IMR-90 (cell line): ENCODE measurements at regions not wholly inside any gene's neighbourhood (a gene's known extent, or its start where the extent isn't known, plus 50 kb on each side); places are given as distances from the start of the nearest gene placed in this dataset.

Experiments used
- ATAC-seq: fragments of 200-7000 bp; cut with Tn5 transposase; 2 replicates; pipeline ENCODE4 v1.9.1; 2020; ENCODE audit warnings: low read depth, mild to moderate bottlenecking, moderate library complexity
- BruUV-seq: library from RNA; stranded (reverse); fragments of 400-500 nt; replicated peaks from 2 replicates; lab custom pipeline; 2021; lab: Mats Ljungman, UMichigan
- CTCF ChIA-PET: fragments of 300-600 bp; formaldehyde crosslinking; extraction: SDS; loops from one replicate; lab custom pipeline; 2021; ENCODE audit warnings: antibody characterized with exemption; lab: Yijun Ruan, JAX
- POLR2A ChIA-PET: fragments of 300-600 bp; sonication (Branson Sonifier 250); formaldehyde crosslinking; loops from one replicate; lab custom pipeline; 2022; ENCODE audit warnings: antibody characterized with exemption; ENCODE audit not compliant: unreplicated experiment; lab: Charles Lee
- DNase-seq: peaks from one replicate; pipeline ENCODE4 v3.0.0; 2013
- H2AFZ ChIP-seq: replicated peaks from 2 replicates; pipeline ENCODE3; 2013; ENCODE audit warnings: low read length, mild to moderate bottlenecking; ENCODE audit not compliant: poor library complexity
- H2AK5ac ChIP-seq: 2 replicates; pipeline ENCODE4 v1.6.1; 2013; ENCODE audit warnings: low read depth, low read length, inconsistent platforms
- H2AK9ac ChIP-seq: replicated peaks from 2 replicates; pipeline ENCODE3; 2013; ENCODE audit warnings: mild to moderate bottlenecking, low read depth, low read length, moderate library complexity; ENCODE audit not compliant: poor library complexity
- H2BK120ac ChIP-seq: 2 replicates; pipeline ENCODE4 v1.6.1; 2013; ENCODE audit warnings: low read depth, low read length, inconsistent platforms
- H2BK15ac ChIP-seq: 3 replicates; pipeline ENCODE4 v1.6.1; 2013; ENCODE audit warnings: low read depth, low read length, inconsistent platforms
- H2BK20ac ChIP-seq: 2 replicates; pipeline ENCODE4 v1.6.1; 2013; ENCODE audit warnings: low read depth, mild to moderate bottlenecking, inconsistent platforms, low read length, moderate library complexity
- H2BK5ac ChIP-seq: 2 replicates; pipeline ENCODE4 v1.6.1; 2013; ENCODE audit warnings: mild to moderate bottlenecking, low read depth, low read length, inconsistent platforms; ENCODE audit not compliant: poor library complexity, severe bottlenecking
- H3K14ac ChIP-seq: replicated peaks from 2 replicates; pipeline ENCODE4 v1.6.1; 2013; ENCODE audit warnings: low read depth, low read length, inconsistent platforms
- H3K18ac ChIP-seq: 2 replicates; pipeline ENCODE4 v1.6.1; 2013; ENCODE audit warnings: low read depth, low read length, control low read depth
- H3K23ac ChIP-seq: 2 replicates; pipeline ENCODE4 v1.6.1; 2013; ENCODE audit warnings: low read depth, low read length, inconsistent platforms
- H3K27ac ChIP-seq: 2 replicates; pipeline ENCODE4 v1.5.1; 2013; ENCODE audit warnings: mild to moderate bottlenecking, control low read depth, low read length; ENCODE audit not compliant: insufficient read depth
- H3K27me3 ChIP-seq: 2 replicates; pipeline ENCODE4 v1.6.1; 2013; ENCODE audit warnings: low read length; ENCODE audit not compliant: control insufficient read depth, insufficient read depth
- H3K36me3 ChIP-seq: 2 replicates; pipeline ENCODE4 v1.6.1; 2013; ENCODE audit warnings: low read length, mixed read lengths; ENCODE audit not compliant: control insufficient read depth, insufficient read depth
- H3K4ac ChIP-seq: 2 replicates; pipeline ENCODE4 v1.6.1; 2013; ENCODE audit warnings: low read depth, low read length, inconsistent platforms
- H3K4me1 ChIP-seq: 2 replicates; pipeline ENCODE4 v1.6.1; 2013; ENCODE audit warnings: low read length, mixed read lengths; ENCODE audit not compliant: control insufficient read depth, insufficient read depth
- H3K4me2 ChIP-seq: 2 replicates; pipeline ENCODE4 v1.6.1; 2013; ENCODE audit warnings: low read depth, mild to moderate bottlenecking, control low read depth, low read length, moderate library complexity
- H3K4me3 ChIP-seq: 2 replicates; pipeline ENCODE4 v1.5.1; 2013; ENCODE audit warnings: low read depth, mild to moderate bottlenecking, control low read depth, low read length, moderate library complexity; ENCODE audit not compliant: insufficient read depth
- H3K56ac ChIP-seq: 2 replicates; pipeline ENCODE4 v1.6.1; 2013; ENCODE audit warnings: low read length, inconsistent platforms; ENCODE audit not compliant: insufficient read depth; ENCODE audit errors: extremely low read depth
- H3K79me1 ChIP-seq, 2 experiments: 2 replicates each; pipeline ENCODE4 v1.6.1; 2013; ENCODE audit warnings: low read length in 2 of 2, inconsistent platforms in 1 of 2, low read depth in 1 of 2
- H3K9ac ChIP-seq: 2 replicates; pipeline ENCODE4 v1.6.1; 2013; ENCODE audit warnings: low read depth, low read length, control low read depth
- H3K9me1 ChIP-seq: 2 replicates; pipeline ENCODE4 v1.6.1; 2013; ENCODE audit warnings: low read length, inconsistent platforms; ENCODE audit not compliant: insufficient read depth
- H3K9me3 ChIP-seq: 2 replicates; pipeline ENCODE4 v1.6.1; 2013; ENCODE audit warnings: low read length; ENCODE audit not compliant: control insufficient read depth, insufficient read depth
- H4K20me1 ChIP-seq: 2 replicates; pipeline ENCODE4 v1.6.1; 2013; ENCODE audit warnings: low read length, inconsistent platforms; ENCODE audit not compliant: insufficient read depth
- H4K5ac ChIP-seq: 2 replicates; pipeline ENCODE4 v1.6.1; 2013; ENCODE audit warnings: mild to moderate bottlenecking, low read depth, low read length, control low read depth
- H4K8ac ChIP-seq, 2 experiments: 2 replicates each; pipeline ENCODE4 v1.6.1; 2013; ENCODE audit warnings: low read depth in 2 of 2, low read length in 2 of 2, control low read depth in 1 of 2, inconsistent platforms in 1 of 2
- H4K91ac ChIP-seq: 2 replicates; pipeline ENCODE4 v1.6.1; 2013; ENCODE audit warnings: low read depth, low read length, inconsistent platforms; ENCODE audit not compliant: insufficient read depth
- BHLHE40 ChIP-seq: fragments of 150-350 bp; IDR thresholded peaks from 2 replicates; pipeline ENCODE4 v1.6.1; 2016; ENCODE audit warnings: mild to moderate bottlenecking, low read depth, low read length
- CEBPB ChIP-seq: IDR thresholded peaks from 2 replicates; pipeline ENCODE4 v1.6.1; 2012; ENCODE audit warnings: low read depth, low read length, improper control_type of control experiment
- CHD1 ChIP-seq: IDR thresholded peaks from 2 replicates; pipeline ENCODE4 v1.6.1; 2012; ENCODE audit warnings: low read depth, low read length, improper control_type of control experiment
- FOS ChIP-seq: fragments of 150-350 bp; IDR thresholded peaks from 2 replicates; pipeline ENCODE4 v1.6.1; 2016; ENCODE audit warnings: low read depth, low read length
- MAZ ChIP-seq: IDR thresholded peaks from 2 replicates; pipeline ENCODE4 v1.6.1; 2012; ENCODE audit warnings: low read depth, mild to moderate bottlenecking, low read length, improper control_type of control experiment, moderate library complexity, borderline replicate concordance
- MXI1 ChIP-seq: IDR thresholded peaks from 2 replicates; pipeline ENCODE4 v1.6.1; 2012; ENCODE audit warnings: low read depth, mild to moderate bottlenecking, low read length, moderate library complexity, borderline replicate concordance
- NFE2L2 ChIP-seq: fragments of 150-350 bp; IDR thresholded peaks from 2 replicates; pipeline ENCODE4 v1.6.1; 2016; ENCODE audit warnings: low read depth, mild to moderate bottlenecking, low read length
- POLR2A ChIP-seq: IDR thresholded peaks from 2 replicates; pipeline ENCODE4 v1.6.1; 2012; ENCODE audit warnings: mild to moderate bottlenecking, low read depth, low read length
- RAD21 ChIP-seq: IDR thresholded peaks from 2 replicates; pipeline ENCODE4 v1.6.1; 2012; ENCODE audit warnings: low read length, improper control_type of control experiment
- RCOR1 ChIP-seq: IDR thresholded peaks from 2 replicates; pipeline ENCODE4 v1.6.1; 2012; ENCODE audit warnings: mild to moderate bottlenecking, low read length, improper control_type of control experiment; ENCODE audit not compliant: insufficient replicate concordance
- SMC3 ChIP-seq: fragments of 150-350 bp; IDR thresholded peaks from 2 replicates; pipeline ENCODE4 v1.6.1; 2016; ENCODE audit warnings: low read depth, mild to moderate bottlenecking, antibody characterized with exemption, low read length, moderate library complexity
- WGBS, 2 experiments: methylation state at CpG; one replicate each; pipeline versions ENCODE4 v1.1.5 to v1.1.7; 2013; ENCODE audit warnings: missing lambda C conversion rate in 2 of 2; ENCODE audit not compliant: insufficient read length in 1 of 2; ENCODE audit errors: extremely low coverage in 2 of 2; 5-methylcytosine and 5-hydroxymethylcytosine counted together
- dilution Hi-C: fragments of 300-500 bp; cut with HindIII; formaldehyde crosslinking; loops from one replicate; pipeline ENCODE4 v1.14.3; 2018; ENCODE audit warnings: low sequenced_read_pairs; ENCODE audit not compliant: unreplicated experiment
- in situ Hi-C: fragments of 300-500 bp; cut with MboI; formaldehyde crosslinking; loops from 3 replicates; pipeline ENCODE4 v1.14.3; 2019; ENCODE audit warnings: low sequenced_read_pairs, inconsistent platforms, mixed read lengths
- intact Hi-C: fragments of 100-400 bp; cut with micrococcal nuclease; formaldehyde crosslinking; loops from 2 replicates; pipeline ENCODE4 v1.10.0; 2022
- TF ChIP-seq, protein P1 (sequence below): conservative IDR thresholded peaks from 2 replicates; pipeline ENCODE4 v1.5.1; 2012; ENCODE audit warnings: mild to moderate bottlenecking, low read depth, low read length, improper control_type of control experiment
- TF ChIP-seq, protein P2 (sequence below): fragments of 150-350 bp; IDR thresholded peaks from 2 replicates; pipeline ENCODE4 v1.6.1; 2016; ENCODE audit warnings: low read depth, mild to moderate bottlenecking, low read length, moderate library complexity, borderline replicate concordance
- TF ChIP-seq, protein P3 (sequence below): fragments of 150-350 bp; IDR thresholded peaks from 2 replicates; pipeline ENCODE4 v1.6.1; 2017; ENCODE audit warnings: mild to moderate bottlenecking, antibody characterized with exemption, low read length, low read depth

DNA sequence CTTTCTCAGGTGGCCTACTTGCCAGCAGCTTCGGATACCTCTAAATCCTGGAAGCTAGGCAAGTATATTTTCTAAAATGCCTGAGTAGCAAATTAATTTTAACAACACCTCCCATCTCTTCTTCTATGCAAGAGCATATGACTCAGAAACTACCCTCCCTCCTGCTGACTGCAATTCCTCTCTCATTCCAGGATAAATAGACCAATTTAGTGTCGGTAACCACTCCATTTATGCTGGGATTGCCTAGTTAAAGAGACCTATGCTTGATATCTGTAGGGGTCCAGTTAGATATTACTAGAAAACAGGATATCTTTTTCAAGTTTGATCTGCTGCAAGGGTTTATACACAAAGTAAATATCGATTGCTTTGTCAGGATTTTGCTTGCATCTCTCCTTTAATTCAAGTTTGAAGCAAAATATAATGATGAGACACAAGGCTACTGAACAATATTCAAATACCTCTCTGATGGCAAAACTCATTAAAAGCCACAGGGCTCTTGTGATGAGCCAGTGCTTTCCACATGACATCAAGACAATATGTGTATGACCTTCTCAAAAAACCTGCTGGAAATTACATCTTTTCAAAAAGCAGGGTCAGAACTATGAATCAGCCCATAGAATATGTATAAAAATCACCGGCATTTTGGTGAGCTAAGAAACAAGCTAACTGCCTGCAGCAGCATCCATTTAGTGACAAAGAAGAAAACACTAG is 491.6 kb upstream of the NECTIN3 start:
- H3K27ac ChIP-seq: no peak overlapping the region
- H3K14ac ChIP-seq: peak overlapping the region; percentile 67; the same call in 1 of the 2 replicates
- no TSS peak for BruUV-seq
- no peak overlapping the region for H2AFZ ChIP-seq
- H3K4me1 ChIP-seq: peaks cover 22% of the 10 kb centered on the region
- H2BK120ac ChIP-seq: peak overlapping the region; percentile 91
- H2BK20ac ChIP-seq: peak overlapping the region; percentile 99
- DNase-seq (peak; percentile 66), ATAC-seq (peak; percentile 69)
- H2AK9ac ChIP-seq: no peak overlapping the region
- H4K91ac ChIP-seq: peak overlapping the region; percentile 85; the same call in 1 of the 2 replicates
- intact Hi-C loops (loop anchor here (5.0 to 10.0 kb wide), 2 partner anchors 235 to 492 kb away; partner anchors contain the start of gene NECTIN3), in situ Hi-C loops (no loop called here), dilution Hi-C loops (no loop called here)
- H3K4ac ChIP-seq: peak overlapping the region; percentile 84
- H2AK5ac ChIP-seq: peak overlapping the region; percentile 67; the same call in 1 of the 2 replicates
- POLR2A ChIA-PET: interaction anchor here (0.6 kb wide), 1 partner anchor 27 kb away, joined by 3 read pairs; no protein-coding TSS in a partner anchor
- H3K27me3 ChIP-seq: no peaks in the 10 kb centered on the region
- H3K79me1 ChIP-seq: 0 out of 4 replicates have a peak, but pooled peaks cover 0 to 4% of the 10 kb centered on the region in 2 experiments
- no peaks in the 10 kb centered on the region for H3K9me3 ChIP-seq
- H4K8ac ChIP-seq: peak overlapping the region; percentile 44 to 80
- H4K20me1 ChIP-seq: no peaks in the 10 kb centered on the region
- H2BK15ac ChIP-seq: peak overlapping the region; percentile 78; the same call in 2 of the 3 replicates
- H3K23ac ChIP-seq: peak overlapping the region; percentile 62; the same call in 1 of the 2 replicates
- no CpG with 5 or more reads among the region's 4 CpGs for WGBS, 2 experiments
- peak overlapping the region; percentile 60; the same call in 1 of the 2 replicates for H3K4me2 ChIP-seq
- CTCF ChIA-PET: no interaction called here
- peak overlapping the region; percentile 97; the same call in 1 of the 2 replicates for H3K18ac ChIP-seq
- peak overlapping the region; percentile 92; the same call in 1 of the 2 replicates for H4K5ac ChIP-seq
- H3K4me3 ChIP-seq: no peak overlapping the region
- no peak overlapping the region for H3K9ac ChIP-seq
- peaks cover 8% of the 10 kb centered on the region for H3K9me1 ChIP-seq
- H3K36me3 ChIP-seq: no peaks in the 10 kb centered on the region
- H2BK5ac ChIP-seq: peak overlapping the region; percentile 93
- H3K56ac ChIP-seq: peak overlapping the region; percentile 68; the same call in 1 of the 2 replicates
- TF ChIP-seq, protein P1, sequence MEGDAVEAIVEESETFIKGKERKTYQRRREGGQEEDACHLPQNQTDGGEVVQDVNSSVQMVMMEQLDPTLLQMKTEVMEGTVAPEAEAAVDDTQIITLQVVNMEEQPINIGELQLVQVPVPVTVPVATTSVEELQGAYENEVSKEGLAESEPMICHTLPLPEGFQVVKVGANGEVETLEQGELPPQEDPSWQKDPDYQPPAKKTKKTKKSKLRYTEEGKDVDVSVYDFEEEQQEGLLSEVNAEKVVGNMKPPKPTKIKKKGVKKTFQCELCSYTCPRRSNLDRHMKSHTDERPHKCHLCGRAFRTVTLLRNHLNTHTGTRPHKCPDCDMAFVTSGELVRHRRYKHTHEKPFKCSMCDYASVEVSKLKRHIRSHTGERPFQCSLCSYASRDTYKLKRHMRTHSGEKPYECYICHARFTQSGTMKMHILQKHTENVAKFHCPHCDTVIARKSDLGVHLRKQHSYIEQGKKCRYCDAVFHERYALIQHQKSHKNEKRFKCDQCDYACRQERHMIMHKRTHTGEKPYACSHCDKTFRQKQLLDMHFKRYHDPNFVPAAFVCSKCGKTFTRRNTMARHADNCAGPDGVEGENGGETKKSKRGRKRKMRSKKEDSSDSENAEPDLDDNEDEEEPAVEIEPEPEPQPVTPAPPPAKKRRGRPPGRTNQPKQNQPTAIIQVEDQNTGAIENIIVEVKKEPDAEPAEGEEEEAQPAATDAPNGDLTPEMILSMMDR: no peak
- TF ChIP-seq CEBPB: no peak
- TF ChIP-seq MXI1: no peak
- no peak for TF ChIP-seq MAZ
- no peak for TF ChIP-seq SMC3
- TF ChIP-seq, protein P2, sequence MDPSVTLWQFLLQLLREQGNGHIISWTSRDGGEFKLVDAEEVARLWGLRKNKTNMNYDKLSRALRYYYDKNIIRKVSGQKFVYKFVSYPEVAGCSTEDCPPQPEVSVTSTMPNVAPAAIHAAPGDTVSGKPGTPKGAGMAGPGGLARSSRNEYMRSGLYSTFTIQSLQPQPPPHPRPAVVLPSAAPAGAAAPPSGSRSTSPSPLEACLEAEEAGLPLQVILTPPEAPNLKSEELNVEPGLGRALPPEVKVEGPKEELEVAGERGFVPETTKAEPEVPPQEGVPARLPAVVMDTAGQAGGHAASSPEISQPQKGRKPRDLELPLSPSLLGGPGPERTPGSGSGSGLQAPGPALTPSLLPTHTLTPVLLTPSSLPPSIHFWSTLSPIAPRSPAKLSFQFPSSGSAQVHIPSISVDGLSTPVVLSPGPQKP: no peak
- TF ChIP-seq RAD21: no peak
- TF ChIP-seq BHLHE40: no peak
- TF ChIP-seq POLR2A: no peak
- no peak for TF ChIP-seq FOS
- TF ChIP-seq, protein P3, sequence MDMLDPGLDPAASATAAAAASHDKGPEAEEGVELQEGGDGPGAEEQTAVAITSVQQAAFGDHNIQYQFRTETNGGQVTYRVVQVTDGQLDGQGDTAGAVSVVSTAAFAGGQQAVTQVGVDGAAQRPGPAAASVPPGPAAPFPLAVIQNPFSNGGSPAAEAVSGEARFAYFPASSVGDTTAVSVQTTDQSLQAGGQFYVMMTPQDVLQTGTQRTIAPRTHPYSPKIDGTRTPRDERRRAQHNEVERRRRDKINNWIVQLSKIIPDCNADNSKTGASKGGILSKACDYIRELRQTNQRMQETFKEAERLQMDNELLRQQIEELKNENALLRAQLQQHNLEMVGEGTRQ: no peak
- no peak for TF ChIP-seq RCOR1
- no peak for TF ChIP-seq NFE2L2
- no peak for TF ChIP-seq CHD1
